RWPE1 (cell line): ENCODE measurements at regions not wholly inside any gene's neighbourhood (a gene's known extent, or its start where the extent isn't known, plus 50 kb on each side); places are given as distances from the start of the nearest gene placed in this dataset.

Experiments used
- CTCF ChIA-PET: fragments of 350-600 bp; sonication (Branson Sonifier 250); formaldehyde crosslinking; extraction: SDS; loops from one replicate; lab custom pipeline; 2021; lab: Yijun Ruan, JAX
- POLR2A ChIA-PET: fragments of 400-600 bp; formaldehyde crosslinking; extraction: SDS; loops from one replicate; lab custom pipeline; 2020; ENCODE audit warnings: antibody characterized with exemption; ENCODE audit not compliant: low non-redundant PET; lab: Yijun Ruan, JAX
- DNase-seq: peaks from one replicate; pipeline ENCODE4 v3.0.0; 2012; ENCODE audit warnings: low spot score
- H3K27ac ChIP-seq: fragments of 450-650 bp; 2 replicates; pipeline ENCODE4 v1.5.1; 2017
- CTCF ChIP-seq: fragments of 450-650 bp; conservative IDR thresholded peaks from 2 replicates; pipeline ENCODE4 v1.5.1; 2017; ENCODE audit warnings: low read depth, mild to moderate bottlenecking

GRCh38 chr14:83529531-83529930 is 1995.9 kb upstream of the SEL1L start:
- DNase-seq = no peak
- TF ChIP-seq CTCF = no peak
- H3K27ac ChIP-seq = no peak overlapping the region
- ChIA-PET POLR2A (no interaction called here), CTCF (no interaction called here)

GRCh38 chr14:83533734-83534133 is 1996.2 kb upstream of the FLRT2 start:
- CTCF ChIA-PET = interaction anchor here (0.6 kb wide), 1 partner anchor 8 kb away, joined by 3 read pairs; no protein-coding TSS in a partner anchor

GRCh38 chr14:83534995-83535394 is 1994.9 kb upstream of the FLRT2 start:
- CTCF ChIA-PET = no interaction called here
- POLR2A ChIA-PET = no interaction called here
- TF ChIP-seq CTCF = no peak
- no peak overlapping the region for H3K27ac ChIP-seq
- DNase-seq = no peak

More at GRCh38 chr14:83533734-83534133, 1996.2 kb upstream of the FLRT2 start:
- POLR2A ChIA-PET = no interaction called here
- no peak overlapping the region for H3K27ac ChIP-seq
- DNase-seq = no peak
- no peak for TF ChIP-seq CTCF

- DNase-seq = no peak
- TF ChIP-seq CTCF = no peak
- ChIA-PET CTCF (no interaction called here), POLR2A (no interaction called here)
- H3K27ac ChIP-seq = no peak overlapping the region
Observed at GRCh38 chr14:83535444-83535843, 1994.5 kb upstream of the FLRT2 start.

GRCh38 chr14:83541147-83541546 is 1988.8 kb upstream of the FLRT2 start:
- no peak overlapping the region for H3K27ac ChIP-seq
- no peak for DNase-seq
- CTCF ChIA-PET = interaction anchor here (0.5 kb wide), 1 partner anchor 78 kb away, joined by 3 read pairs; no protein-coding TSS in a partner anchor
- POLR2A ChIA-PET = interaction anchor here (0.7 kb wide), 1 partner anchor 1640 kb away, joined by 3 read pairs; no protein-coding TSS in a partner anchor
- TF ChIP-seq CTCF = no peak

- TF ChIP-seq CTCF = no peak
- POLR2A ChIA-PET = no interaction called here
- H3K27ac ChIP-seq = no peak overlapping the region
- CTCF ChIA-PET = no interaction called here
- DNase-seq = no peak
Observed at GRCh38 chr14:83548061-83548839, 1981.7 kb upstream of the FLRT2 start.
